ENCODE measurements at regions not wholly inside any gene's neighbourhood (a gene's known extent, or its start where the extent isn't known, plus 50 kb on each side); places are given as distances from the start of the nearest gene placed in this dataset.
"Not testable (repeated sequence)": the region's sequence is repeated elsewhere in the genome, so short reads cannot be mapped to it uniquely, and the experiment has no call there.

- Mint-ChIP-seq H3K27me3 (peaks cover 2% of the 10 kb centered on the region), H3K36me3 (ENCODE audit: low read depth) (no peaks in the 10 kb centered on the region), H3K9me3 (no peaks in the 10 kb centered on the region), H3K4me1 (no peaks in the 10 kb centered on the region), H3K4me3 (no peak overlapping the region), H3K27ac (no peak overlapping the region)
- ChIA-PET POLR2A (no interaction called here), CTCF (no interaction called here)
- no peak for DNase-seq
Observed at GRCh38 chr16:58807276-58807675, 73.2 kb upstream of the GOT2 start.

- Mint-ChIP-seq H3K9me3 (no peaks in the 10 kb centered on the region), H3K27ac (no peak overlapping the region), H3K4me3 (no peak overlapping the region), H3K27me3 (peaks cover 6% of the 10 kb centered on the region), H3K4me1 (no peaks in the 10 kb centered on the region), H3K36me3 (ENCODE audit: low read depth) (no peaks in the 10 kb centered on the region)
- no peak for DNase-seq
- ChIA-PET POLR2A (no interaction called here), CTCF (no interaction called here)
Observed at GRCh38 chr16:58801838-58802237, 67.7 kb upstream of the GOT2 start.

GRCh38 chr16:58797137-58797801 is 63.2 kb upstream of the GOT2 start:
- H3K9me3 Mint-ChIP-seq, result no peaks in the 10 kb centered on the region
- DNase-seq, result no peak
- H3K4me1 Mint-ChIP-seq, result no peaks in the 10 kb centered on the region
- ChIA-PET POLR2A (no interaction called here), CTCF (no interaction called here)
- no peaks in the 10 kb centered on the region for H3K36me3 Mint-ChIP-seq (ENCODE audit: low read depth)
- peaks cover 9% of the 10 kb centered on the region for H3K27me3 Mint-ChIP-seq
- H3K4me3 Mint-ChIP-seq, result no peak overlapping the region
- no peak overlapping the region for H3K27ac Mint-ChIP-seq

- ChIA-PET CTCF (no interaction called here), POLR2A (no interaction called here)
Observed at GRCh38 chr16:58793366-58793765, 59.2 kb upstream of the GOT2 start.

GRCh38 chr16:58792188-58792587 is 58.1 kb upstream of the GOT2 start:
- H3K9me3 Mint-ChIP-seq, result no peaks in the 10 kb centered on the region
- CTCF ChIA-PET, result interaction anchor here (1.0 kb wide), 1 partner anchor 23 kb away, joined by 3 read pairs; no protein-coding TSS in a partner anchor
- no peaks in the 10 kb centered on the region for H3K4me1 Mint-ChIP-seq
- H3K4me3 Mint-ChIP-seq, result no peak overlapping the region
- DNase-seq, result no peak
- POLR2A ChIA-PET, result no interaction called here
- no peaks in the 10 kb centered on the region for H3K36me3 Mint-ChIP-seq (ENCODE audit: low read depth)
- H3K27ac Mint-ChIP-seq, result no peak overlapping the region
- H3K27me3 Mint-ChIP-seq, result peaks cover 6% of the 10 kb centered on the region

More at GRCh38 chr16:58793366-58793765, 59.2 kb upstream of the GOT2 start:
- Mint-ChIP-seq H3K4me1 (no peaks in the 10 kb centered on the region), H3K9me3 (no peaks in the 10 kb centered on the region), H3K27me3 (peaks cover 6% of the 10 kb centered on the region), H3K4me3 (no peak overlapping the region), H3K36me3 (ENCODE audit: low read depth) (no peaks in the 10 kb centered on the region), H3K27ac (no peak overlapping the region)
- DNase-seq, result no peak

GRCh38 chr16:58790816-58791557 is 56.9 kb upstream of the GOT2 start:
- H3K36me3 Mint-ChIP-seq (ENCODE audit: low read depth); H3K27me3 Mint-ChIP-seq; H3K27ac Mint-ChIP-seq; H3K4me1 Mint-ChIP-seq; POLR2A ChIA-PET; DNase-seq; H3K9me3 Mint-ChIP-seq; H3K4me3 Mint-ChIP-seq: not testable (repeated sequence)
- CTCF ChIA-PET, result interaction anchor here (1.0 kb wide), 1 partner anchor 24 kb away, joined by 3 read pairs; no protein-coding TSS in a partner anchor

GRCh38 chr16:58789351-58789750 is 55.2 kb upstream of the GOT2 start:
- Mint-ChIP-seq H3K36me3 (ENCODE audit: low read depth) (no peaks in the 10 kb centered on the region), H3K27me3 (peaks cover 6% of the 10 kb centered on the region), H3K4me3 (no peak overlapping the region), H3K4me1 (no peaks in the 10 kb centered on the region), H3K27ac (no peak overlapping the region), H3K9me3 (no peaks in the 10 kb centered on the region)
- ChIA-PET CTCF (no interaction called here), POLR2A (no interaction called here)
- DNase-seq, result no peak

Data from activated CD4-positive, alpha-beta memory T cell treated with anti-CD3 and anti-CD28 coated beads, Interleukin-2, amount 10 ng/mL, durations not matched to agents 7 days and 5 days (primary cell).